GM23338 (cell line): ENCODE measurements at regions not wholly inside any gene's neighbourhood (a gene's known extent, or its start where the extent isn't known, plus 50 kb on each side); places are given as distances from the start of the nearest gene placed in this dataset.

Experiments
- ATAC-seq: fragments of 200-7000 bp; cut with Tn5 transposase; 3 replicates; pipeline ENCODE4 v1.9.1; 2020
- DNase-seq: peaks from one replicate; pipeline ENCODE4 v3.0.0-alpha.2; 2015; ENCODE audit warnings: low spot score
- H2AFZ ChIP-seq: fragments of 200-600 bp; sonication (generic); 2 replicates; pipeline ENCODE4 v1.8.0; 2016; ENCODE audit warnings: antibody characterized with exemption, mild to moderate bottlenecking, moderate library complexity
- H3F3A ChIP-seq: fragments of 200-600 bp; sonication (generic); replicated peaks from 2 replicates; pipeline ENCODE4 v1.8.0; 2017; ENCODE audit warnings: antibody characterized with exemption, mixed run types, low read depth
- H3K27ac ChIP-seq: fragments of 200-600 bp; sonication (generic); 2 replicates; pipeline ENCODE4 v1.6.1; 2016; ENCODE audit warnings: low read depth
- H3K27me3 ChIP-seq: fragments of 200-600 bp; sonication (generic); 2 replicates; pipeline ENCODE4 v1.8.0; 2016; ENCODE audit warnings: mild to moderate bottlenecking, mixed run types, moderate library complexity; ENCODE audit not compliant: insufficient read depth
- H3K36me3 ChIP-seq: fragments of 200-600 bp; sonication (generic); 2 replicates; pipeline ENCODE4 v1.8.0; 2016; ENCODE audit warnings: mild to moderate bottlenecking; ENCODE audit not compliant: insufficient read depth
- H3K4me1 ChIP-seq: fragments of 200-600 bp; sonication (generic); 2 replicates; pipeline ENCODE4 v1.8.0; 2016; ENCODE audit warnings: mild to moderate bottlenecking, moderate library complexity; ENCODE audit not compliant: insufficient read depth
- H3K4me2 ChIP-seq: fragments of 200-600 bp; sonication (generic); 2 replicates; pipeline ENCODE4 v1.7.1; 2017; ENCODE audit warnings: mixed run types
- H3K4me3 ChIP-seq: fragments of 200-600 bp; sonication (generic); 2 replicates; pipeline ENCODE4 v1.6.1; 2016; ENCODE audit warnings: mixed run types
- H3K79me2 ChIP-seq: fragments of 200-600 bp; sonication (generic); replicated peaks from 2 replicates; pipeline ENCODE4 v1.8.0; 2017; ENCODE audit warnings: mild to moderate bottlenecking; ENCODE audit not compliant: insufficient read depth
- H3K9me2 ChIP-seq: fragments of 200-600 bp; sonication (generic); 2 replicates; pipeline ENCODE4 v1.8.0; 2017; ENCODE audit not compliant: insufficient read depth
- H4K20me1 ChIP-seq: fragments of 200-600 bp; sonication (generic); replicated peaks from 2 replicates; pipeline ENCODE4 v1.8.0; 2017; ENCODE audit warnings: mild to moderate bottlenecking; ENCODE audit not compliant: insufficient read depth
- H3K27ac Mint-ChIP-seq: 2 replicates; pipeline ENCODE4 v1.8.0; 2020; ENCODE audit warnings: inconsistent platforms, mild to moderate bottlenecking, moderate library complexity, mixed read lengths
- H3K27me3 Mint-ChIP-seq: 3 replicates; pipeline ENCODE4 v1.8.0; 2022; ENCODE audit warnings: low read depth, mild to moderate bottlenecking, moderate library complexity, mixed read lengths, inconsistent platforms; ENCODE audit not compliant: insufficient read depth, poor library complexity
- H3K36me3 Mint-ChIP-seq: 3 replicates; pipeline ENCODE4 v1.8.0; 2021; ENCODE audit warnings: low read depth, mild to moderate bottlenecking, inconsistent platforms, moderate library complexity, mixed read lengths
- H3K4me1 Mint-ChIP-seq: 3 replicates; pipeline ENCODE4 v1.8.0; 2020; ENCODE audit warnings: mild to moderate bottlenecking, inconsistent platforms, mixed read lengths
- H3K4me3 Mint-ChIP-seq: 3 replicates; pipeline ENCODE4 v1.8.0; 2021; ENCODE audit warnings: moderate library complexity, mild to moderate bottlenecking, inconsistent platforms, mixed read lengths
- H3K9me3 Mint-ChIP-seq: 3 replicates; pipeline ENCODE4 v1.8.0; 2020; ENCODE audit warnings: moderate library complexity, mild to moderate bottlenecking, inconsistent platforms, mixed read lengths
- CTCF ChIP-seq, 2 experiments: fragments of 200-600 bp in 1 of 2; sonication (generic) in 1 of 2; conservative IDR thresholded peaks; 2 replicates each; pipeline versions ENCODE4 v1.5.1 to v1.6.1; 2016 to 2017; ENCODE audit warnings: antibody characterized with exemption in 2 of 2, low read depth in 2 of 2, mild to moderate bottlenecking in 2 of 2, moderate library complexity in 1 of 2
- ETS1 ChIP-seq: IDR thresholded peaks from 2 replicates; pipeline ENCODE4 v1.6.1; 2016; ENCODE audit warnings: antibody characterized with exemption
- EZH2phosphoT487 ChIP-seq: fragments of 200-600 bp; sonication (generic); IDR thresholded peaks from one replicate; pipeline ENCODE4 v1.8.1; 2018; ENCODE audit warnings: antibody characterized with exemption; ENCODE audit not compliant: unreplicated experiment
- JUNB ChIP-seq: IDR thresholded peaks from one replicate; pipeline ENCODE4 v1.6.1; 2016; ENCODE audit warnings: antibody characterized with exemption; ENCODE audit not compliant: unreplicated experiment
- ZNF331 ChIP-seq: fragments of 250-450 bp; sonication (Bioruptor Pico); IDR thresholded peaks from 2 replicates; pipeline ENCODE4 v1.5.0; 2020; ENCODE audit warnings: low read depth, mild to moderate bottlenecking, moderate library complexity
- ZNF462 ChIP-seq: fragments of 250-450 bp; sonication (Bioruptor Pico); IDR thresholded peaks from 2 replicates; pipeline ENCODE4 v1.5.0; 2020; ENCODE audit warnings: mild to moderate bottlenecking, moderate library complexity

GRCh38 chr20:60258255-60258863, 300.1 kb downstream of the CDH26 start (continued):
- no peak for TF ChIP-seq ZNF462 (CRISPR knock-in tag)
- TF ChIP-seq EZH2phosphoT487 = no peak
- no peak for TF ChIP-seq JUNB
- TF ChIP-seq ZNF331 = no peak
- no peak for TF ChIP-seq CTCF (conservative IDR thresholded peaks at IDR 0.05; ENCODE audit: low read depth in 2 of 2)

- H4K20me1 ChIP-seq = no peaks in the 10 kb centered on the region
- no peak overlapping the region for H3K4me3 ChIP-seq
- no peaks in the 10 kb centered on the region for H3K9me3 Mint-ChIP-seq
- H3K4me1 ChIP-seq = no peaks in the 10 kb centered on the region
- H3K4me3 Mint-ChIP-seq = no peak overlapping the region
- no peak overlapping the region for H3K27ac Mint-ChIP-seq
- no peaks in the 10 kb centered on the region for H3K36me3 ChIP-seq
- DNase-seq (no peak), ATAC-seq (no peak)
- H3K79me2 ChIP-seq = no peaks in the 10 kb centered on the region
- H3K4me2 ChIP-seq = no peak overlapping the region
- no peaks in the 10 kb centered on the region for H3F3A ChIP-seq
- H3K27me3 ChIP-seq = no peaks in the 10 kb centered on the region
- peaks cover 3% of the 10 kb centered on the region; the same call in 2 of the 3 replicates for H3K4me1 Mint-ChIP-seq
- H3K9me2 ChIP-seq = no peaks in the 10 kb centered on the region
- TF ChIP-seq ETS1 = no peak
- H3K36me3 Mint-ChIP-seq = no peaks in the 10 kb centered on the region
- peaks cover 11% of the 10 kb centered on the region for H3K27me3 Mint-ChIP-seq
- no peak overlapping the region for H2AFZ ChIP-seq
- H3K27ac ChIP-seq = no peak overlapping the region
Measured at GRCh38 chr20:60261333-60261732, 303.1 kb downstream of the CDH26 start.
